ENCODE measurements at regions not wholly inside any gene's neighbourhood (a gene's known extent, or its start where the extent isn't known, plus 50 kb on each side); places are given as distances from the start of the nearest gene placed in this dataset.

- H3K36me3 ChIP-seq (ENCODE audit: control insufficient read depth in 2 of 2, extremely low read depth in 1 of 2, insufficient read depth in 2 of 2, low read length in 2 of 2): no peaks in the 10 kb centered on the region
- no peaks in the 10 kb centered on the region for H3K4me1 ChIP-seq (ENCODE audit: control insufficient read depth, extremely low read depth, insufficient read depth, low read length)
- no TSS peak for BruUV-seq (replicated peaks)
- no peak overlapping the region for H2AFZ ChIP-seq (ENCODE audit: low read depth, low read length)
- FAIRE-seq (no peak), DNase-seq (ENCODE audit: low read depth, low spot score) (no peak)
- dilution Hi-C loops (cut with MboI; ENCODE audit: extremely low pct_ligation_motif_present, low sequenced_read_pairs): no loop called here
- H3K9ac ChIP-seq (replicated peaks; ENCODE audit: extremely low read depth, insufficient read depth, low read length): no peak overlapping the region
- H3K9me3 ChIP-seq (replicated peaks; ENCODE audit: control insufficient read depth, insufficient read depth, low read length): no peaks in the 10 kb centered on the region
- TF ChIP-seq MAX (IDR thresholded peaks at IDR 0.05; ENCODE audit: insufficient read depth, insufficient read length): no peak
- no peak for TF ChIP-seq JUN (IDR thresholded peaks at IDR 0.05; ENCODE audit: borderline replicate concordance, insufficient read depth, insufficient read length, low read depth)
- no peak for TF ChIP-seq POLR2AphosphoS5 (IDR thresholded peaks at IDR 0.05; ENCODE audit: insufficient read depth, low read depth, low read length)
- TF ChIP-seq POLR2A (IDR thresholded peaks at IDR 0.05; ENCODE audit: low read depth, low read length): no peak
- TF ChIP-seq MYC (IDR thresholded peaks at IDR 0.05; ENCODE audit: low read depth, low read length): no peak
- no peak for TF ChIP-seq CTCF (IDR thresholded peaks at IDR 0.05; ENCODE audit: extremely low read depth in 1 of 2, insufficient read depth in 1 of 2, low read depth in 1 of 2, low read length in 2 of 2)
- TF ChIP-seq FOS (IDR thresholded peaks at IDR 0.05; ENCODE audit: borderline replicate concordance, insufficient read depth, low read length): no peak
- TF ChIP-seq EZH2 (IDR thresholded peaks at IDR 0.05; ENCODE audit: borderline replicate concordance, low read depth, low read length, severe bottlenecking): no peak
- H3K27ac ChIP-seq (ENCODE audit: insufficient read depth, low read depth, low read length): no peak overlapping the region
- no peak overlapping the region for H3K4me3 ChIP-seq (replicated peaks in 1 of 3; ENCODE audit: insufficient read depth in 1 of 3, low read depth in 1 of 3, low read length in 3 of 3)
- no peaks in the 10 kb centered on the region for H3K9me1 ChIP-seq (replicated peaks; ENCODE audit: control insufficient read depth, extremely low read depth, insufficient read depth, low read length)
- CTCF ChIA-PET: no interaction called here
- H3K79me2 ChIP-seq (ENCODE audit: control insufficient read depth, insufficient read depth, low read length): no peaks in the 10 kb centered on the region
- no peak overlapping the region for H3K4me2 ChIP-seq (ENCODE audit: insufficient read depth, low read length)
- POLR2A ChIA-PET: no interaction called here
- intact Hi-C loops (cut with micrococcal nuclease): no loop called here
- H3K27me3 ChIP-seq (ENCODE audit: control insufficient read depth in 2 of 2, insufficient read depth in 2 of 2, low read length in 2 of 2): no peaks in the 10 kb centered on the region
- H4K20me1 ChIP-seq (replicated peaks; ENCODE audit: control insufficient read depth, extremely low read depth, insufficient read depth, low read length): no peaks in the 10 kb centered on the region
Measured at GRCh38 chr15:81968691-81969090, 77.1 kb downstream of the MEX3B start.
